Hematopoietic multipotent progenitor cell treated with erythropoietin and hydrocortisone succinate and interleukin-3 and kit ligand, for 8 days (in vitro differentiated cells): ENCODE measurements at regions not wholly inside any gene's neighbourhood (a gene's known extent, or its start where the extent isn't known, plus 50 kb on each side); places are given as distances from the start of the nearest gene placed in this dataset.

Experiments
- DNase-seq: peaks from one replicate; pipeline ENCODE4 v3.0.0-alpha.2; 2015

GRCh38 chr2:184481865-184482264 is 116.5 kb upstream of the ZNF804A start:
- DNase-seq, result no peak

- DNase-seq, result no peak
Measured at GRCh38 chr2:184498936-184499335, 99.4 kb upstream of the ZNF804A start.

- DNase-seq, result no peak
Measured at GRCh38 chr2:184504252-184504651, 94.1 kb upstream of the ZNF804A start.

GRCh38 chr2:184507254-184507653 is 91.1 kb upstream of the ZNF804A start:
- no peak for DNase-seq

GRCh38 chr2:184517402-184517801 is 80.9 kb upstream of the ZNF804A start:
- no peak for DNase-seq

- DNase-seq, result no peak
Measured at GRCh38 chr2:184520441-184520840, 77.9 kb upstream of the ZNF804A start.

- DNase-seq, result no peak
Measured at GRCh38 chr2:184523732-184524131, 74.6 kb upstream of the ZNF804A start.

- DNase-seq, result no peak
Measured at GRCh38 chr2:184524551-184525382, 73.6 kb upstream of the ZNF804A start.

- peak; percentile 13 for DNase-seq
Measured at GRCh38 chr2:184527058-184527457, 71.3 kb upstream of the ZNF804A start.

- DNase-seq, result no peak
Measured at GRCh38 chr2:184528119-184528518, 70.2 kb upstream of the ZNF804A start.

GRCh38 chr2:184530239-184530638 is 68.1 kb upstream of the ZNF804A start:
- DNase-seq, result no peak

GRCh38 chr2:184530959-184531358 is 67.4 kb upstream of the ZNF804A start:
- DNase-seq, result no peak

- no peak for DNase-seq
Measured at GRCh38 chr2:184532551-184532950, 65.8 kb upstream of the ZNF804A start.

- no peak for DNase-seq
Measured at GRCh38 chr2:184534986-184535385, 63.3 kb upstream of the ZNF804A start.

- no peak for DNase-seq
Measured at GRCh38 chr2:184540246-184540789, 58.0 kb upstream of the ZNF804A start.

GRCh38 chr2:184541591-184541990 is 56.7 kb upstream of the ZNF804A start:
- DNase-seq, result no peak

GRCh38 chr2:184543832-184544231 is 54.5 kb upstream of the ZNF804A start:
- DNase-seq, result no peak
